ENCODE measurements at regions not wholly inside any gene's neighbourhood (a gene's known extent, or its start where the extent isn't known, plus 50 kb on each side); places are given as distances from the start of the nearest gene placed in this dataset.

DNA sequence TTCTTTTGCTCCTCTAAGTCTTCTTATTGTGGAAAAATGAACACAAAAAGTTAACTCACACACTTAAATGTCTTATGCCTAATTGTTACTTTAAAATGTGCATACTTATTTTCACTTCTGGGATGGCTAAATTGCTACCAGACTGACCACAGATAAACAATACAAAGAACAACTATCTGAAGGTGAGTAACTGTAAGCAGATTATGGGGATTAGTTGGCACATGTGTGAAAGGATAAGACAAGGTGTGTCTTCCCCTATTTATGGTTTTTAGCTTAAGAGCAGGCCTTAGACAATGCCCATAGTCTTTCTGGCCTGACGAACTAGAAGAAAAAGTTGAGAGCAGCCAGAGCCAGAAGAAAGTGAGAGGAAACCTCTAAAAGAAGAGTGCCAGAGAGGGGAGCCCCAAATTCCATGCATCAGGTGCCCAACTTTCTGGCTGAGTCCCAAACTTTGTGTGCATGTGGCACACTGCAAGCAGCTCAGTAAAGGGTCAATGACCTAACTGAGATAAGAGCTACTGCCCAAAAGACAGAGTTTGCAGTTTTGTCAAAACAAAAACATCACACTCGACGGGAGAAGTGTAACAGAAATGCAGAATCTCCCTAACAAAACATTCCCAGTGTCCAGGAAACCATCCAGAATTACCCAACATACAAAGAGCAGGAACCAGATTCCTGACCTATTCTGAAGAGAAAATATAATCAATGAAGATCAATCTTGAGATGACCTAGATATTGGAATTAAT lies 375.4 kb downstream of the KCNRG start:
- H3F3A ChIP-seq (ENCODE audit: insufficient read depth, low read depth), result no peaks in the 10 kb centered on the region
- H3K9me2 ChIP-seq (ENCODE audit: insufficient read depth), result no peaks in the 10 kb centered on the region
- DNase-seq, result no peak
- H4K20me1 ChIP-seq (ENCODE audit: insufficient read depth), result no peaks in the 10 kb centered on the region
- ChIA-PET CTCF (no interaction called here), POLR2A (ENCODE audit: unreplicated experiment) (no interaction called here)
- H3K27me3 ChIP-seq (ENCODE audit: insufficient read depth, low read depth), result no peaks in the 10 kb centered on the region
- no peak overlapping the region for H3K4me2 ChIP-seq
- no peaks in the 10 kb centered on the region for H3K36me3 ChIP-seq (ENCODE audit: low read depth)
- H3K4me1 ChIP-seq (replicated peaks; ENCODE audit: insufficient read depth), result no peaks in the 10 kb centered on the region
- no peaks in the 10 kb centered on the region for H3K79me2 ChIP-seq (ENCODE audit: low read depth)
- no peaks in the 10 kb centered on the region for H3K9me3 ChIP-seq (ENCODE audit: insufficient read depth, low read depth)
- intact Hi-C loops (cut with micrococcal nuclease; ENCODE audit: unreplicated experiment), result no loop called here
- H3K27ac ChIP-seq, result no peak overlapping the region
- no peak overlapping the region for H2AFZ ChIP-seq
- TF ChIP-seq CTCF (conservative IDR thresholded peaks at IDR 0.05) (no peak), EZH2 (IDR thresholded peaks at IDR 0.05; ENCODE audit: low read depth) (no peak)
- no TSS peak for BruUV-seq (replicated peaks)
- no peak overlapping the region for H3K4me3 ChIP-seq

GRCh38 chr13:50392977-50393376 lies 377.7 kb downstream of the KCNRG start:
- POLR2A ChIA-PET (ENCODE audit: unreplicated experiment), result no interaction called here
- CTCF ChIA-PET, result no interaction called here
- intact Hi-C loops (cut with micrococcal nuclease; ENCODE audit: unreplicated experiment), result no loop called here
- DNase-seq, result no peak
- Histone ChIP-seq H3F3A (ENCODE audit: insufficient read depth, low read depth) (no peaks in the 10 kb centered on the region), H4K20me1 (ENCODE audit: insufficient read depth) (no peaks in the 10 kb centered on the region), H3K36me3 (ENCODE audit: low read depth) (no peaks in the 10 kb centered on the region), H3K4me2 (no peak overlapping the region), H3K9me2 (ENCODE audit: insufficient read depth) (no peaks in the 10 kb centered on the region), H3K9me3 (ENCODE audit: insufficient read depth, low read depth) (no peaks in the 10 kb centered on the region), H3K79me2 (ENCODE audit: low read depth) (no peaks in the 10 kb centered on the region), H3K4me3 (no peak overlapping the region), H3K4me1 (replicated peaks; ENCODE audit: insufficient read depth) (no peaks in the 10 kb centered on the region), H3K27ac (no peak overlapping the region), H3K27me3 (ENCODE audit: insufficient read depth, low read depth) (no peaks in the 10 kb centered on the region), H2AFZ (no peak overlapping the region)
- BruUV-seq (replicated peaks), result no TSS peak
- TF ChIP-seq CTCF (conservative IDR thresholded peaks at IDR 0.05), result no peak
- no peak for TF ChIP-seq EZH2 (IDR thresholded peaks at IDR 0.05; ENCODE audit: low read depth)

GRCh38 chr13:50393628-50394027 lies 378.4 kb downstream of the KCNRG start:
- ChIA-PET CTCF (no interaction called here), POLR2A (ENCODE audit: unreplicated experiment) (no interaction called here)
- H4K20me1 ChIP-seq (ENCODE audit: insufficient read depth), result no peaks in the 10 kb centered on the region
- H3K4me2 ChIP-seq, result no peak overlapping the region
- H3F3A ChIP-seq (ENCODE audit: insufficient read depth, low read depth), result no peaks in the 10 kb centered on the region
- no peak for TF ChIP-seq CTCF (conservative IDR thresholded peaks at IDR 0.05)
- no peak for TF ChIP-seq EZH2 (IDR thresholded peaks at IDR 0.05; ENCODE audit: low read depth)
- no peak for DNase-seq
- H3K36me3 ChIP-seq (ENCODE audit: low read depth), result no peaks in the 10 kb centered on the region
- no peaks in the 10 kb centered on the region for H3K79me2 ChIP-seq (ENCODE audit: low read depth)
- H3K9me2 ChIP-seq (ENCODE audit: insufficient read depth), result no peaks in the 10 kb centered on the region
- H3K27ac ChIP-seq, result no peak overlapping the region
- no peaks in the 10 kb centered on the region for H3K4me1 ChIP-seq (replicated peaks; ENCODE audit: insufficient read depth)
- no peak overlapping the region for H3K4me3 ChIP-seq
- no peaks in the 10 kb centered on the region for H3K27me3 ChIP-seq (ENCODE audit: insufficient read depth, low read depth)
- BruUV-seq (replicated peaks), result no TSS peak
- H2AFZ ChIP-seq, result no peak overlapping the region
- no peaks in the 10 kb centered on the region for H3K9me3 ChIP-seq (ENCODE audit: insufficient read depth, low read depth)
- intact Hi-C loops (cut with micrococcal nuclease; ENCODE audit: unreplicated experiment), result no loop called here

All from PC-9 (cell line).